CD4-positive, alpha-beta T cell treated with Interleukin-21 for 1 hour (primary cell): ENCODE measurements at regions not wholly inside any gene's neighbourhood (a gene's known extent, or its start where the extent isn't known, plus 50 kb on each side); places are given as distances from the start of the nearest gene placed in this dataset.

ENCODE experiments used
- DNase-seq: peaks from one replicate; pipeline ENCODE4 v3.0.0-alpha.2; 2020

DNA sequence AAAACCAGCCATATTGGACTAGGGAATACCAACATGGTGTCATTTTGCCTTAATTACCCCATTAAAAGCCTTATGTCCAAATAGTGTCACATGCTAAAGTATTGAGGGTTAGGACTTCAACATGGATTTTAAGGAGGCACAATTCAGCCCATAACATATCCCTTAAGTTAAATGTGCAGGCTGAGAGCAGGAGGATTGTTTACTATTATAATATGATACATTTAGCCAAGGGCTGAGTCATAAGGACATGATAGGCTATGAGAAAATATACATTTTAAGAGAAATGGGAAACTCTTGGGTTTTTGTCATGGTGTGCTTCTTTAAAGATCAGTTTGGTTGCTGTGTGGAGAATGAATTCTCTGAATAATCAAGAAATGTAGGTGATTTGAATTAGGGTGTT lies 136.8 kb downstream of the RDH14 start:
- no peak for DNase-seq

DNA sequence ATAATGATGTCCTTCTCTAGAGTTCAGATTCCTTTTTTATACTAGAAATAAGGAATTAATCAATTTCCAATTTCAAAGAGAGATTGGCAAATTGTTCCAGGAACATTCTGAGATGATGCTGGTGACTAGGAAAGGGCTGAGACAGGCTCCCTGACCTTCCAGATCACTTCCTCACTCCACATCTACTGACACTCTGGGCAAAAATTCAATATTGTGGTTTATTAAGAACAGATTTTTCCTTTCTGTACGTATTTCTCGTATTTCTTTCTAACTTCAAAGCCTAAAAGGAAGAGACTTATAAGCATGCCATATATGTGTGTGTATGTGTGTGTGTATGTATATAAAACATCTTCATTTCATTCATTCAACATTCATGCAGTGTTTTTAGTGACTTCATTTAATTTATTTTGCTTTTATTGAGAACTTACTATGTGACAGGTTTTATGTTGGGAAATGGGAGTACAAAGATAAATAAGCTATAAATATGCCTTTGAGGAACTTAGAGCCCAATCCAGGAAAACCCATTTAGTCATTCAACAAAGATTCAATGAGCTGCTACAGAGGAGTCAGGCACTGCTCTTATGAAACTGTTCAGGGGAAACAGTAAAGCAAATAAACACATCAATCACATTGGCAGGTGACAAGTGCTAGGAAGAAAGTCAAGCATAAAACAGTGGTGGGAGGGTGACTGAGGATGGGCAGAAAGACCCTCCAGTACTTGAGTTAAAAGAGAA lies 137.9 kb downstream of the RDH14 start:
- no peak for DNase-seq

GRCh38 chr2:18413676-18414396 lies 146.6 kb downstream of the RDH14 start:
- DNase-seq, result no peak

DNA sequence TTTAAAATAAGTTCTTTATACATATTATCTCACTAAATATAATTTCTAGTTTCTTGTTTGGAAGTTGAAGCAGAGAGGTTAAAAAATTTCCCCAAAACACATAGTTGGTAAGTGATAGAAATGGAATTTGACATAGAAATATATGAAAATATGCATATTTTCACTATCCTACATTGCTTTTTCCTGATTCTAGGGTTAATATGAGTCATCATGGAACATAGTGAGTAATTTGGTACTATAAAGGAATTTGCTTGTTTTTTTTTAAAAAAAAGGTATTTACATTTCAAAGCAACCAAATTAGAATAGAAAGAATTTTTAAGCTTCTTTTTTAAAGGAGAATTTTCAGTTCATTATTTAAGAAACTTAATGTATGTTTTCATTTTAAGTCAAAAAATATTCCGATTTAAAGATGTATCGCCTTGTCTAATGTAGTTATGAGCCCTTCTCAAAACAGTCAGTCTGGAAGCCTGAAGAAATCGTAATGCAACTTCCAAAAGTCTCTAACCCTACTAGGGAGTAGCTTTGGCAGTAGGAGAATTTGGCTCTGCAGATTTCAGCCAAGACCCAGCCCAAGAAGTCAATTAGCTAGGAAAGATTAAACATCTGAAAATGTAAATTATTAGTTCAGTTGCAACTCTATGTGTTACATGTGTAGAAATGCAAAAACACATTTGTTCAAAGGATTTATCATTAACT lies 147.3 kb downstream of the RDH14 start:
- no peak for DNase-seq

GRCh38 chr2:18411626-18412025 lies 148.8 kb downstream of the RDH14 start:
- DNase-seq, result no peak

GRCh38 chr2:18410543-18410942 lies 149.9 kb downstream of the RDH14 start:
- no peak for DNase-seq

DNA sequence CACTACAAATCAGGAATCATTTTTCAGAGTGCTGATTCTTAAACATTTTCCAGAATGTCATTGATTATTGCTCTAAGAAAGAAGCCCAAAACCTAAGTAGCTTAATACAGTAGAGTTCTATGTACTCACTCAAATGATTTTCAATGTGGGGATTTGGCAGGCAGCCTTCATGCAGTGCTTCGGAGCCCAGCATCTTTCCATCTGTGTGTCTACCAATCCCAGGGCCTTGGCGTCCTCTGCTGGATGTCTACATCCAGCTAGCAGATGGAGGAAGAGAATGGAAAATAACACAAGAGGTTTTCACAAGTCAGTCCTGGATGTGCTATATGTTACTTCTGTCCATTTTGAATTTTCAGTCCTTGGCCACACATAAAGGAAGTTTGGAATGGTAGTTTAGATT lies 151.8 kb downstream of the RDH14 start:
- no peak for DNase-seq

DNA sequence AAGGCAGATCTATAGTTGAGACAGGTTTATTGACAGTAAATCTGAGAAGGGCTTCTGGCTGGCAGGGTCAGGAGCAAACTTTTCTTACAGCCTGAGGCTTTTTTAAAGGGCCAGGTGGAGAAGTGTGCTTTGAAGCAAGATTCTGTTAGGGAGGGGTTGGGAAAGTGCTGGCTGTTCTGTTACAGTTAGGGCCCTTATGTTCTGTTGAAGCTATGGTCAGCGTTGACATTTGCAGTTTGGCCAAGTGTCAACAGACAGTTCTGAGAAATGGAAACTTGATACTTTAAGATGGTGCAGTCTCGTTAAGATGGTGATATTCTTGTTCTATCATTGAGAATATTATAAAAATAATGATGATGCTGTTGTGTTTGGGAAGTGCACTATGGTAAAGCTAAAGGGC lies 154.2 kb downstream of the RDH14 start:
- no peak for DNase-seq

- no peak for DNase-seq
Measured at GRCh38 chr2:18404708-18405107, 155.7 kb downstream of the RDH14 start.

GRCh38 chr2:18403921-18404522 lies 156.4 kb downstream of the RDH14 start:
- no peak for DNase-seq

DNA sequence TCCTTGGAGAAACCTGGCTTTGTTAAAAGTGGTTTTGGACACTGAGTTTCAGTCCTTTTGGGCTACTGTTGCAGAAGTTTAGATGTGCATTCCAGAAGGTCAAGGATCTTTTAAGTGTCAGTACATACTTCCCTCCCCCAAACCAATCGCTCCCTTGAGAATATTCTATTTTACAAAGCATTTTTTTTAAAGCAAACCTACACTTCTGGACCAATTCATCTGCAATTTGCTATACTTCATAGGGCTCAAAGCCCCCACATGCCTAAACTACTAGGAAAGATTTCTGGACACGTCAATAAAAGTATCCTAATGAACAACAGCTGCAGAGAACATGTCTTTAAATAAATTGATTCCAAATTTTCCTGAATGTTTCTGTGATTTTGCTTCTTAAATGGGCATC lies 157.6 kb downstream of the RDH14 start:
- DNase-seq, result no peak

GRCh38 chr2:18401471-18401870 lies 159.0 kb downstream of the RDH14 start:
- no peak for DNase-seq

GRCh38 chr2:18399601-18400000 lies 160.9 kb downstream of the RDH14 start:
- DNase-seq, result no peak

GRCh38 chr2:18398833-18399232 lies 161.6 kb downstream of the RDH14 start:
- no peak for DNase-seq

GRCh38 chr2:18396329-18397010 lies 164.0 kb downstream of the RDH14 start:
- no peak for DNase-seq

GRCh38 chr2:18395555-18395954 lies 164.9 kb downstream of the RDH14 start:
- DNase-seq, result no peak

GRCh38 chr2:18387441-18388206 lies 172.8 kb downstream of the RDH14 start:
- DNase-seq, result peak; percentile 50

- no peak for DNase-seq
Measured at GRCh38 chr2:18384242-18384641, 176.2 kb downstream of the RDH14 start.

GRCh38 chr2:18381386-18381785 lies 179.1 kb downstream of the RDH14 start:
- no peak for DNase-seq

DNA sequence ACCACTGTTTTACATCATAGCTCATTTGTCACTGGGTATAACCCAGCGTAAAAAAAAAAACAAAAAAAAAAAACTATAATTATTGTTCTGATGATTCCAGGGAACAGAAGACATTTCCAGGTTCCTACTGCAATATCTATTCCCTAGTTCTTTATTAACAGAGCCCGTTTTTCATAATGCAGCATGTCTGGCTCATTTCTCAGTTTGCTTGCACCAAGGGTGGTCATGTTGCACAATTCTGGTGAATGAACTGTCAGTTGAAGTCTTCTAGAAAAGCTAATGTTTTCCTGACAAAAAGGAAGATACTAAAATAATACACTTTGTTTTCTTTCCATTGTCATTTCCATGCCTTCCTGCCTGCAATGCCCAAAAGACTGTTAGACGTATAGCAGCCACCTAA lies 180.1 kb downstream of the RDH14 start:
- DNase-seq, result no peak

DNA sequence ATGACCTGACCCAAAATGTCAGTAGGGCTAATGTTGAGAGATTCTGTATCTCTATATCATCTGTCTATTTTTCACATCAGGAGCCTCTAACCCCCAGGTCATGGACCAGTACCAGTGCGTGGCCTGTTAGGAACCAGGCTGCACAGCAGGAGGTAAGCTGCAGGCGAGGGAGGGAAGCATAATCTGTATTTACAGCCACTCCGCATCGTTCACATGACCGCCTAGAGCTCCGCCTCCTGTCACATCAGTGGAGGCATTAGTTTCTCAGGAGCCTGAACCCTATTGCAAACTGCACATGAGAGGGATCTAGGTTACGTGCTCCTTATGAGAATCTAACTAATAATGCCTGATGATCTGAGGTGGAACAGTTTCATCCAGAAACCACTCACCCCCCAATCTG lies 180.6 kb downstream of the RDH14 start:
- no peak for DNase-seq

DNA sequence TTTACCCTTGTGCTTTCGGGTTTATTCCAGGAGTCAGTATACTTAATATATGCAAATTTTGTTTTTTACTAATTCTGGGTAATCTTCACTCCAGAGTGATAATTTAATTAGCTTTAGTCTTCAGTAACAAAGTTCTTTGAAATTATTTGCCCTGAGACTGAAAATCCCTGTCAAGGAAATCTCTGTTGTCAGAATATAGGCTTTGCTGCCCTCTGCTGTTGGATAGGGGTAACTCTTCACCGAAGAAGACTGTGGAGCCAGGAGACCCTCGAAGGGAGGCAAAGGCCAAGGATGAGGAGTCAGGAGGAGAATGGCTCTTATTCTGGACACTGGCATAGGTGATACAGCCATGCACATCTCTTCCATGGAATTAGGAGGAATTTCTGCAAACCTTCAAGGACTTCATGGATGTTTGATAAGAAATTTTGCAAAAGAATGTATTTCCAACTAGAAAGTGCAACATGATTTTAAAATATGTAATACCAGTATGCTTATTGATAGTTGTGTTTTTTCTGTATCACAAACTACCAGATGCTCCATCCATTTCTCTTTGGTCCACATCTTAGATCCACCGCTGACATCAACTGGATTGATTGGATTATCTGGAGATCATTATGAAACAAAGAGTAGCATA lies 182.3 kb downstream of the RDH14 start:
- DNase-seq, result peak; percentile 24
